DMS114 treated with DMSO at 0.1 percent for 48 hours (cell line): ENCODE measurements at regions not wholly inside any gene's neighbourhood (a gene's known extent, or its start where the extent isn't known, plus 50 kb on each side); places are given as distances from the start of the nearest gene placed in this dataset.
"Not testable (repeated sequence)": the region's sequence is repeated elsewhere in the genome, so short reads cannot be mapped to it uniquely, and the experiment has no call there.

Experiments used
- DNase-seq: peaks from one replicate; lab custom pipeline; 2025; ENCODE audit not compliant: unreplicated experiment; lab: John Stamatoyannopoulos, UW

DNA sequence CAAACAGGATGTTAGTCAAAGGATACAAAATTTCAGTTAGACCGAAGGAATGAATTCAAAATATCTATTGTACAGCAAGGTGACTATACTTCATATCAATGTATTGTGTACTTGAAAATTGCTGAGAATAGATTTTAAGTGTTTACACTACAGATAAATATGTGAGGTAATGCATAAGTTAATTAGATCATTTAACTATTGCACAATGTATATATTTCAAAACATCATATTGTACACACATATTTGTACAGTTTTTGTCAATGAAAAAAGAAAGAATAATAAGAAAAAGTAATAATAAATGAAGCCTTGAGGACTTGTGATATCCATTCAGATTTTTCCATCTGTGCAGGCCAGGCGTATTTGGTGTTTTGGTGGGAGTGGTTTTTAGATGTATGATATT, 367.4 kb upstream of the SNX7 start:
- no peak for DNase-seq

DNA sequence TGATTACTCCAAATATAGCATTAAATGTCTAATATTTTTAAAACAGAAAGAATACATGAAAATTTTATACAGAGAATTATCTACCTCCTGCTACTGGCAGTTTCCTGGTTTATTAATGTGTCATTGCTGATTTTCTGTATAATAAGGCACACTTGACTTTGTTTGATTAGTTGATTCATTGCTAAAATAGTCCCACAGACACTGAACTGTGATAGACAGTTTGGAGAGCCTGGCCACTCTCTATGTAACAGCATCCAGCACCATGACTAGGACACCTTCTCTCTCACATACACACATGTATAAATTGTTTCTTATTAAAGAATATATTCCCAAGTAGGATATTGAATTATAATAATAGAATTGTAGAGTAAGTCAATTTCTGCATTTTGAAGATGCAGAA, 368.5 kb upstream of the SNX7 start:
- DNase-seq: no peak

DNA sequence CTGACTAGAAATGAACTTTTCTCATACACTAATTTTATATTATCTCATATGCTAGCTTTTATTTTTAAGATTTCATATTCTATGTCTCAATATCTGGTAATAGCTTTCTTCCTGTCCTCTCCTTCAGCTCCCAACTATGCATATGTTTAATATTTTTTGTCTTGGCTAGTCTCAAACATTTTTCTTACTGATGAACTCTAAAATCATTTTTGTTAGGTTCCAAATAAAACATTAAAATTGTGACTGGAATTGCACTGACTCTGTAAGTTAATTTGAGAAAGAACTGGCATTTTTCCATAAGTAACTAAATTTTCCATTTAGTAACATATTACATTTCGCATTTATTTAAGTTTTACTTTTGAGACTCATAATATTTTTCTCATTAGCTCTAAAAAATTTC, 368.5 kb upstream of the DPYD start:
- no peak for DNase-seq

GRCh38 chr1:98288494-98288893, 367.7 kb upstream of the DPYD start:
- DNase-seq: no peak

GRCh38 chr1:98287626-98288025, 366.8 kb upstream of the DPYD start:
- no peak for DNase-seq

DNA sequence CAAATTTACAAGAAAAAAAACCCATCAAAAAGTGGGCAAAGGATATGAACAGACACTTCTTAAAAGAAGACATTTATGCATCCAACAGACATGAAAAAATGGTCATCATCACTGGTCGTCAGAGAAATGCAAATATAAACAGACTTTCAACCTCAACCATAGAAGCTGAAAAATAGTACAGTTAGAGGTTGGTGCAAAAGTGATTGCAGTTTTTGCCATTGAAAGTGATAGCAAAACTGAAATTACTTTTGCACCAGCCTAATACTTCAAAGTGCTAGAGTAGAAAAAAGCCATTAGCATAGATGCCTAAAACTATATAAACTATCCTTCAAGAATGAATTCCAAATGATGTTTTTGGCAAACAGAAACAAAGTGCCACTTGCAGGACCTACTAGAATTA, 365.8 kb upstream of the DPYD start:
- DNase-seq: no peak

DNA sequence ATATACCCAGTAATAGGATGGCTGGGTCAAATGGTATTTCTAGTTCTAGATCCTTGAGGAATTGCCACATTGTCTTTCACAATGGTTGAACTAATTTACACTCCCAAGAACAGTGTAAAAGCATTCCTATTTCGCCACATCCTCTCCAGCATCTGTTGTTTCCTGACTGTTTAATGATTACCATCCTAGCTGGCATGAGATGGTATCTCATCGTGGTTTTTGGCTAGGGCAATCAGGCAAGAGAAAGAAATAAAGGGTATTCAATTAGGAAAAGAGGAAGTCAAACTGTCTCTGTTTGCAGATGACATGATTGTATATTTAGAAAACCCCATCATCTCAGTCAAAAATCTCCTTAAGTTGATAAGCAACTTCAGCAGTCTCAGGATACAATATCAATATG, 364.5 kb upstream of the DPYD start:
- DNase-seq: not testable (repeated sequence)

- no peak for DNase-seq
These were observed 359.2 kb upstream of the DPYD start for GRCh38 chr1:98280049-98280448.

DNA sequence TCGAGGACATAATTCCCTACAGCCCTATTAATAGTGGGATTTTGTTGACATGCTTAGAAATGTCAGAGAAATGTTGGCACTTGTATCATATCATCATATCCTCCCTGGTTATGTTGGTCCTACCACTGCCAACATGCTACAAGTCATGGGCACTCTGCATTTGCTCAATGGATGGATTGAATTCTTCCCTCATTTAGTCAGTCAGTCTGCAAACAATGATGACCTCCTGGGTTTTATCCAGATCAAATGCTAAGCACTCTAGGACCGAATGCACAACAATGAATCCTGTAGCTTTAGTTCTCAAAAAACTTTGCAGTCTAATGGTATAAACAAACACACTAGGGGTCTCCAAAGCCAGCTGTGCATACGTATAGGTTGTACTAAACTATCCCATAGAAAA, 357.2 kb upstream of the DPYD start:
- no peak for DNase-seq

- DNase-seq: no peak
These were observed 356.3 kb upstream of the DPYD start for GRCh38 chr1:98277118-98277517.

- DNase-seq: no peak
These were observed 355.7 kb upstream of the DPYD start for GRCh38 chr1:98276514-98276913.

- no peak for DNase-seq
These were observed 347.5 kb upstream of the DPYD start for GRCh38 chr1:98268316-98268715.

DNA sequence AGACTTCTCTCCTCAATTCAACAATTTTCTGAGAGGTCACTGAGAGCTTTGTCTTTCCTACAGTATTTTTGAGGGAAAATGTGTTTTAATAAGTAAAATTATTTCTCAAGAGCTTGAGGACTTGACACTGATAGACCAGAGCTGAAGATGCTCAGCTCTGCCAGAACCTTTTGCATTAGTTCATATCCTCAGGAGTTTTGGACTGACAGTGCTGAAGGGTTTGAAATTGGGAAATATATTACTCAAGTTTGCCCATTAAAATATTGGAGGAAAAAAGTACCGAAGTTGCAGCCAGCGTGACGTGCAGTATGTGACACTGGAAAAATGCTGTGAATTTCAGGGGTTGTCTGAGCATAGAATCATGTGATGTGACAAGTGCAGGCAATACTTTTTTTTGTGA, 346.6 kb upstream of the DPYD start:
- DNase-seq: no peak

- no peak for DNase-seq
These were observed 343.9 kb upstream of the DPYD start for GRCh38 chr1:98264727-98265126.

DNA sequence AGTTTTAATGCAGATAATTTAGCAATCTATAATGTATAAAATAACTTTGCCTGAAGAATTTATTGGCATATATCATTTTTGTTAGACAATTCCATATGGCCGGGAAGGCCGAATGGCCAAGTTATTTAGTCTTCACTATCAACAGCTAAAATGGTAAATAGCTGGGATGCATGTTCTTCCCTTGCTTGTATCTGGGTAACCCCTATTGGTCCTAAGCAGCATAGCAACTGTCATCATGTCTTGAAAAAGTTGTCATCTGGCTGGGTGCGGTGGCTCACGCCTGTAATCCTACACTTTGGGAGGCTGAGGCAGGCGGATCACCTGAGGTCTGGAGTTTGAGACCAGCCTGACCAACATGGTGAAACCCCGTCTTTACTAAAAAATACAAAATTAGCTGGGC, 340.0 kb upstream of the DPYD start:
- DNase-seq: no peak

DNA sequence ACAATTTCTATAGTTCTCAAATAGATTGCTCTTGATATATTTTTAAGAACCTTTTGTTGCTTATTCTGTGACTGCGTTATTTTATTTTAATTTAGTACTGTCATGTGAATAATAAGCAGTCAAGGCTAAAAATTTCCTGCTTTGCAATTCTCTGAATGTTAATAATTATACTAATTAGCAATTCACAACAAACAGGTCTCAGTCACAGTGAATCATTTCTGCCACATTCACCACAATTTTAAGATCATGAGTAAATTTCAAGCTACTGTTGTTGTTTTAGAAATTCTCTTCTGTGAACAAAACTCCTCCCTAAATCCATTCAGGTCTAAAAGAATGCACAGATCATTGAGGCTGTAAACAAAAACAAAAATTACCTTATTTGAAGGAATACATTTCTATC, 339.6 kb upstream of the DPYD start:
- no peak for DNase-seq

DNA sequence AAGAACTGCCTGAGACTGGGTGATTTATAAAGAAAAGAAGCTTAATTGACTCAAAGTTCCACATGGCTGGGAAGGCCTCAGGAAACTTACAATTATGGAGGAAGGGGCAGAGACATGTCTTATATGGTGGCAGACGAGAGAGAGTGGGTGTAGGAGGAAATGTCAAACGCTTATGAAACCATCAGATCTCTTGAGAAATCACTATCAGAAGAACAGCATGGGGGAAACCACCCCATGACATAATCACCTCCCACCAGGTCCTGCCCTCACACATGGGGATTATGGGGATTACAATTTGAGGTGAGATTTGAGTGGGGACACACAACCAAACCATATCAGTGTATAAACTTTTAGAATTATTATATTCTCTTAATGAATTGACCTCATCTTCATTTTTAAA, 335.9 kb upstream of the DPYD start:
- DNase-seq: no peak

DNA sequence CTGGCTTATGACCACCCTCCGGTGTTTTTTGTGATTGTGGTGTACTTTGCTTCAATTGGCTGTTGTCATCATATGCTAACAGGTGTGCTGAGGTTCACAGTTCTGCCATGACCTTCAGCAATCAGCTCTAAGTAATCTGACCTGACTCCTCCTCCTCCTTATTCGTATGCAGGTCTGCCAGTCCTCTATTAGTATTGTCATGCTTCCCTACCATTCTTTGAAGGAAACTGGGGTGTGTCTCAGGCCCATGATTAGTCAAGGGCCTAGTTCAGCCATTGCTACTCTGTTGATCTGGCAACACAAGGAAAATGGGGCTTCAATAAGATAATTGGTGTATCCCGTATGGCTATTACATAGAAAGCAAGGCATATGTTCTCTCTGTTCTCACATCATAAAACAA, 332.3 kb upstream of the DPYD start:
- no peak for DNase-seq

DNA sequence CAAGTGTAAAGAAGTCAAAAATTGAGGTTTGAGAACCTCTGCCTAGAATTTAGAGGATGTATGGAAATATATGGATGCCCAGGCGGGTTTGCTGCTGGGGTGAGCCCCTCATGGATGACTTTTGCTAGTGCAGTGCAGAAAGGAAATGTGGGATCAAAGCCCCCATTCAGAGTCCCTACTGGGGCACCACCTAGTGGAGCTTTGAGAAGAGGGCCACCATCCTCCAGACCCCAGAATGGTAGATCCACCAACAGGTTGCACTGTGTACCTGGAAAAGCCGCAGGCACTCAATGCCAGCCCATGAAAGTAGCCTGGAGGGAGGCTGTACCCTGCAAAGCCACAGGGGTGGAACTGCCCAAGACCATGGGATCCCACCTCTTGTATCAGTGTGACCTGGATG, 330.7 kb upstream of the DPYD start:
- no peak for DNase-seq

GRCh38 chr1:98232678-98233077, 311.8 kb upstream of the DPYD start:
- DNase-seq: no peak

DNA sequence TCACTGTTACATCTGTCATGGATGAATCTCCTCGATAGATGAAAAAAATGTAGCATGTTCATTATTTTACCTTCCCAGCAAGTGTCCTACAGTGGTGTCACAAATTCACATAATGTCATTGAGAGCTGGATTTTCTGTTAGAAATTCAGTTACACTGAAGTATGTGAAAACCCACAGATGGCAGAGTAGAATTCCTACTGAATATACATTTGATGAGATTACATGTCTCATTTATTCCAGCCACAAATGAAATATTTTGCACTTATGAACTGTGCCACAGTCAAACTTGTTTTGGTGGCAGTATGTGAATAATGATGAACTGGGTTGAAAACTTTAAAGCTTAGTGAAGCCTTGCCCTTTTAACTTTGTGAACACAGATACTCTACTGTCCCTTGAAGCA, 301.9 kb upstream of the DPYD start:
- no peak for DNase-seq

- no peak for DNase-seq
These were observed 301.1 kb upstream of the DPYD start for GRCh38 chr1:98221923-98222322.

- DNase-seq: no peak
These were observed 296.8 kb upstream of the DPYD start for GRCh38 chr1:98217601-98218000.

DNA sequence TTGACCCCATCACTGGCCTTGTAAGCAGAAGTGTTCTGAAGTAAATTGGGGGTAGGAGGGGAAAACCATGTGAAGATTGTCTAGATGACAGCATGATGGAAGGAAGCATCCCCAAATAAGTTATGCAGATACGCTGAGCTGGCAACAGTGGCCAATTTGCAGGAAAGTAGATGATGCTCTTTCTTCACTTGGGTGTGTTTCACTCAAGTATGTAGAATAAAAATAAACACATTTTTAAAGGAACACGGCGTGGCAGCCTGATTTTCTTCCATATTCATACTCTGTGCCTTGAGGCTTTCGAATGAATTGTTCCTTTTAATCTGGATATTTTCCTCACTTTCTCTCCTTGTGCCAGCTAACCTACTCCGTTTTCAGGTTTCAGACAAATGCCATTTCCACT, 295.5 kb upstream of the DPYD start:
- no peak for DNase-seq
